HG03064 (cell line): ENCODE measurements at regions not wholly inside any gene's neighbourhood (a gene's known extent, or its start where the extent isn't known, plus 50 kb on each side); places are given as distances from the start of the nearest gene placed in this dataset.

ENCODE experiments used
- ATAC-seq: cut with Tn5 transposase; IDR thresholded peaks from one replicate; pipeline ENCODE4 v1.9.1; 2021; ENCODE audit warnings: low read depth; ENCODE audit not compliant: unreplicated experiment

DNA sequence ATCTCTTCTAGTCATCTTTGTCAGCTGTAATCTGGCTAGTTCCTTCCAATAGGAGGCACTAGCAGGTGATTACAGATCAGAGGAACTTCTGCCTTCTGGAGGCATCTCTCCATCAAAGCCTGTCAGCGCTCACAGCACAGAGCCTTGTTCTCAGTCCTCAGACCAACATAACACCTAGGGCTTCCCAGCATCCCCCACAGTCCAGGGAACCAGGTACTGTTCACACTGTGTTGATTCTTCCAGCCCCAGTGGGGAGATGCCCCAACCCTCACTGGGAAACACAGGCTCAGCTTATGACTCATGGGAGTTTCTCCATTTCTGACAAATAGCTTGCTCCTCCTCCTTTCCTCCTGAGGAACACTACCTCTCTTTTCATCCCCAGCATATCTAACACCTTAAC lies 601.7 kb downstream of the CBLN2 start:
- no peak for ATAC-seq

- no peak for ATAC-seq
Observed at GRCh38 chr18:71939483-71939882, 604.7 kb downstream of the CBLN2 start.

- no peak for ATAC-seq
Observed at GRCh38 chr18:71936744-71937143, 607.4 kb downstream of the CBLN2 start.

- ATAC-seq, result no peak
Observed at GRCh38 chr18:71919211-71919610, 624.9 kb downstream of the CBLN2 start.

GRCh38 chr18:71913641-71914040 lies 630.5 kb downstream of the CBLN2 start:
- ATAC-seq, result no peak

DNA sequence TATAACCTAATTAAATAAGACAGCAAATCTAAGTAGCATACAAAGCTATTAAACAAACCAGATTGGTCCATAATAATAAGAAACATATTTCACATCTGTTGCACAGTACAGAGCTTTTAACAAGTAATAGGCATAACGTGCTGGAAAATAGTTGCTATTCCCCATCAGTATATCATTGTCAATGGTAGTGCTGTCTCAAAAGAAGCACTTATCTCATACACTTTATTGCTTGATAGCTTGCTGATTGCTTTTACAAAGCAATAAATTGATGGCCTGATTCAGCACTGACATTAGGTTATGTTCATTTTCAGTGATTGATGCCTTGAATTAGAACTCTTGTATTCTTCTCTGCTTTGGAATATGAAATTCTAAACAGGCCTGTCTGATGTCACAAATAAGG lies 641.7 kb downstream of the CBLN2 start:
- no peak for ATAC-seq

DNA sequence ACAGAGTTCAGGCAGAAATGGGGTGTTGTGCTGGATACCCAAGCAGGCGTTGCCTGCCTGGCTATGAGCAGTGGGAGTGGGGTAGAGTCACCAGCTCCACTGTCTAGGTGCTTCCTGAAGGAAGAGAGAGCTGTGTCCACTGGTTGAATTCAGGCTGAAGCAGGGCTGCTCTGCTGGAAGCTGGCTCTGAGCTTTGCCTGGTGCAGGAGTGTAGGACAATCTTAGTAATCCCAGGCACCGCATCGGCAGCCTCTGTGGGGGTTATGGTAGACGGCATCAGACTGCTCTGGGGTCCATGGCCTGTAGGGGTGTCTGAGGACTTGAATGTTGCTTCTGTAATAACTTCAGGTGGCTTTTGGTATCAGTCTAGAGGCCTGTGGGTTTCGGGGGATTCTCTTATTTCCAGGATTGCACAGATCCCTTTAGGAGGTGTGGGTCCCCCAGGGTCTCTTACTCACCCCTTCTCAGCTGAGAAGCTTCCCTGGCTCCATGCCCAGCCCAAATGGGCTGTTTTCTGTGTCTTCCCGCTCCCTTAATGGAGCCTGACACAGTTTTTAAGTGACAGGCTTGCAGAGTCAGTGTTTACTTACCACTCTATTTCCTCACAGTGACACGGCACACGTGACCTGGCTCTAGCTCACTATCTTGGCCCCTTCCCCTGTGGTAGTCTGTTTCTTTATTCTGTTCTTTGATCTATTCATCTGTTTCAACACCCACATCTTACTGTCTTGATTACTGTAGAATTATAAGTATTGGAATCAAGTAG lies 644.3 kb downstream of the CBLN2 start:
- ATAC-seq, result no peak

DNA sequence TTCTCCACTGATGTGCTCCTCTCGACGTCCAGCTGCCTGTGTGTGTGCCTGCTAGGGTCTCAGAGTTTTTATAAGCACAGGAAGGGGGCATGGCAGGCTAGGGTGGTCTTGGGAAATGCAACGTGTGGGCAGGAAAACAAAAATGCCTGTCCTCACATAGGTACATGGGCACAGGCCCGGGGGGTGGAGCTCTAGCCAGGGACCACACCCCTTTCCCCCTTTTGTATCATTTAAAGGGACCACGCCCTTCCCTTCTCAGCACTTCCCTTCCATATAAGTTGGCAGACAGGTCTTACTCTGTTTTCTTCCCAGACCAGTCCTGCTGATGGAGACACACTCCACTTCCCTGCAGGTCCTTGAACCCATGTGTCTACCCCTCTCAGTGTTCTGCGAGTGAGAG lies 645.0 kb downstream of the CBLN2 start:
- no peak for ATAC-seq

DNA sequence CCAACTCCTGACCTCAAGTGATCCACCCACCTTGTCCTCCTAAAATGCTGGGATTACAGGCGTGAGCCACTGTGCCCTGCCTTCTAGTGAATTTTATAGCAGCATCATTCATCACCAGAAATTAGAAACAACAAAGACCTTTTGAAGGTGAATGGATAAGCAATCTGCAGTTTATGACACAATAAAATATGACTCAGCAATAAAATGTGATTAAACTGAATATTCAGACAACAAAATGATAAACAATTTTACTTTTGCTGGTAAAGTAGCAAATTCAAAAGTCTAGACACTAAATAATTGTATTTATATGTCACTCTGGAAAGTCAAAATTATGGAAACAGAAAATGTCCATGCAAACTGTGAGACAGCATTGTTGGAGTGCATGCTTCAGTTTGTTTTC lies 656.6 kb downstream of the CBLN2 start:
- no peak for ATAC-seq

DNA sequence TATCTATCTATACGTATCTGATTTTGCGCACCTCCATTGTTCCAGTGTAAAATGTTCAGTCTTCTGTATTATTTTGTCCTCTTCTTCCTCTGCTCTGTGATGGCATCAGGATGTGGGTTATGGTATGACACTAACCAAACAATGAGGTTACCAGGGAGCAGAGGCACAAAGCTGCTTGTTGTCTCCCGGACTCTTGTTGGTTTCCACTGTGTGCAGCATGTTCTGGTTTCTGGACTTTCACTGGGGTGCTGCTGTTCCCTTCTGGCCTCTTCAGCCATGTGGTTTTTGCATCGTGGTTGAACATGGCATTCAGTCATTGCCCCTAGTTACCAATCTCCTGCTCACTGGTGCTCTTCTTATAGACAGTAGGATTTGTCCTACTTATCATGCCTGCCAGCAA lies 665.9 kb downstream of the CBLN2 start:
- no peak for ATAC-seq

GRCh38 chr18:71873695-71874094 lies 670.4 kb downstream of the CBLN2 start:
- no peak for ATAC-seq

DNA sequence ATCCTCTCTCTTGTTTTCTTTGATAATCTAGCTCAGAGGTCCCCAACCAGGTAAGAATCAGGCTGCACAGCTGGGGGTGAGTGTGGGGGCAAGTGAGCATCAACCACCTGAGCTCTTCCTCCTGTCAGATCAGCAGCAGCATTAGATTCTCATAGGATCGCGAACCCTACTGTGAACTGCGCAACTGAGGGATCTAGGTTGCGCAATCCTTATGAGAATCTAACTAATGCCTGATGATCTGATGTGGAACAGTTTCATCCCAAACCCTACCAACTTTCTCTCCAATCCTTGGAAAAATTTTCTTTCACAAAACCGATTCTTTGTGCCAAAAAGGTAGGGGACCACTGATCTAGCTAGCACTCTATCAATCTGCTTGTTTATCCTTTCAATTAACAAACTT lies 678.3 kb downstream of the CBLN2 start:
- no peak for ATAC-seq

GRCh38 chr18:71850602-71851001 lies 693.5 kb downstream of the CBLN2 start:
- ATAC-seq, result no peak

DNA sequence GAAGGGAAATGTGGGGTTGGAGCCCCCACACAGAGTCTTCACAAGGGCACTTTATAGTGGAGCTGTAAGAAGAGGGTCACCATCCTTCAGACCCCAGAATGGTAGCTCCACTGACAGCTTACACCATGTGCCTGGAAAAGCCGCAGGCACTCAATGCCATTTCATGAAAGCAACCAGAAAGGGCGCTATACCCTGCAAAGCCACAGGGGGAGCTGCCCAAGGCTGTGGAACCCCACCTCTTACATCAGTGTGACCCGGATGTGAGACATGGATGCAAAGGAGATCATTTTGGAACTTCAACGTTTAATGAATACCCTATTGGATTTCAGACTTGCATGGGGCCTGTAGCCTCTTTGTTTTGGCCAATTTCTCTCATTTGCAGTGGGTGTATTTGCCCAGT lies 694.7 kb downstream of the CBLN2 start:
- no peak for ATAC-seq

DNA sequence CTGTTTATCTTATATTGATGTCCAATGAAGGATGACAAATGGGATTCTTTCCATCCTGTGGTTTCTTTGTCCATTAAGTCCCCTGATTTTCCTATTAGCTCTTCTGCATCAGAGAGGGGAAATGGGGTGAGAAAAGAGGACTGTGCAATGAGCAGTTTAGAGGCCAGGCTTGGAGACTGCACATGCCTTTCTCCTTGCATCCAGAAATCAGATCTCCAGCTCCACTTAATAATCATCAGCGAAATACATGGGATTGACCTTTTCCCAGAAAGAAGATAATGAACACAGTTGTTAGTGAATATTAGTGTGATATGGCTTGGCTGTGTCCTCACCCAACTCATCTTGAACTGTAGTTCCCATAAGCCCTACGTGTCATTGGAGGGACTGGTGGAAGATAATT lies 697.4 kb downstream of the CBLN2 start:
- no peak for ATAC-seq

DNA sequence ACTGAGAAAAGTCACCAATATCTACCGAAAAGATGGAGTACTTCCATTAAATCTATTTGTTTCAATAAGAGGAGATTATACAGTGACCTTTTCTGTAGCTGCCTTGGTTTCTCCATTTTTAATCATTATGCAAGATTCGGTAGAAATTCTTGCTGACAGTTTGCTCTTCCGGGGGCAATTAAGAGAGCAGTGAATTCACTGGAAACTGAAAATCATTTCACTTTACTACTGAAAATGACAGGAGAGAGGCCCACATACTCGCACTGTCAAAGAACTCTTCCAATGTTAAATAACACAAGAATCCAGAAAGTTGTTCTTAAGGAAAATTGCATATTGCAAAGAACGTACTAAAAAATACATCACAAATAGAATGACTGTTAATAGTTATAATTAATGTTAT lies 699.3 kb downstream of the CBLN2 start:
- no peak for ATAC-seq

DNA sequence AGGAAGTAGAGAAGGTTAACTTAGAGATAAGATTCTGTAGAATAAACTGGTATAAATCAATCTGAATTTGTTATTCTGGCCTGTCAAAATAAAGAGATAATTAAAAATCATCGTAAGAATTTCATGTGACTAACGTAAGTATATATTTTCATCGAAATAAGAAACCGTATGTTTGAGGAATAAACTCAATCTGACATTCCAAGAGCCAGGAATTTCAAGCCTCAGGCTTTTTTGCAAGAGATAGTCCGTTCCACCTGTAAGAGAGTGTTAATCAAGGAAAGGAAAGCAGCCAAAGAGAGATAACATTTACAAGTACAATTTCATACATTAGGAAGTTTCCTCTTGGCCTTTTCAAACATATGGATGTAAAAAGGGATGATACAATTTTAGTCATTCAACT lies 701.5 kb downstream of the CBLN2 start:
- ATAC-seq, result no peak

GRCh38 chr18:71837547-71837946 lies 706.6 kb downstream of the CBLN2 start:
- ATAC-seq, result no peak

GRCh38 chr18:71832946-71833617 lies 711.1 kb downstream of the CBLN2 start:
- ATAC-seq, result no peak

- no peak for ATAC-seq
Observed at GRCh38 chr18:71831039-71831438, 713.1 kb downstream of the CBLN2 start.

DNA sequence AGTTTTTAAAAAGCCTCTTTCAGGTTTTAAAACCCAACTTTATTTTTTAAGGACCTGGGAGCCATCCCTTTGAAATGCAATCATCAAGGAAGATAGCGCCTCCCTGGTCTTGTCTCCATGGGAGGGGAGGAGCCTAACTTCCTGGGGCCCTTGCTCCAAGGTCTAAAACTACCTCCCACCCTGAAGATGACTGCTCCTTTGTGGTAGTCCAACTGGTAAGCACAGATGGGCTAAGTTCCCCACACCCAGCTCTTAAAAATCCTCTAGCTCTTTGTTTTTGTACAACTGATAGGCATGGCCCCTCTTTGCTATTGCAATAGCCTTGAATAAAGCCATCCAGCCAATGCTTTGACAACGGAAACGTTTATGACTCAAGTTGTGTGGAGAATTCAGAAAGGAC lies 716.8 kb downstream of the CBLN2 start:
- no peak for ATAC-seq

- ATAC-seq, result no peak
Observed at GRCh38 chr18:71815305-71815704, 728.8 kb downstream of the CBLN2 start.
